Astrocyte of the spinal cord (primary cell): ENCODE measurements at regions not wholly inside any gene's neighbourhood (a gene's known extent, or its start where the extent isn't known, plus 50 kb on each side); places are given as distances from the start of the nearest gene placed in this dataset.

Source experiments
- DNase-seq: peaks from one replicate; pipeline ENCODE4 v3.0.0; 2011; ENCODE audit warnings: low read depth, low spot score
- H3K4me3 ChIP-seq: 2 replicates; pipeline ENCODE4 v1.5.1; 2011; ENCODE audit warnings: low read depth, mild to moderate bottlenecking, low read length, moderate library complexity
- CTCF ChIP-seq: IDR thresholded peaks from 2 replicates; pipeline ENCODE4 v1.5.1; 2012; ENCODE audit warnings: low read depth, mild to moderate bottlenecking, low read length, inconsistent platforms
- in situ Hi-C: cut with HindIII; loops from 2 replicates; pipeline ENCODE4 v1.10.0; 2017; ENCODE audit warnings: low sequenced_read_pairs

- DNase-seq, result no peak
- in situ Hi-C loops, result no loop called here
- no peak for TF ChIP-seq CTCF
- H3K4me3 ChIP-seq, result no peak overlapping the region
Measured at GRCh38 chr9:22997923-22998322, 551.3 kb downstream of the DMRTA1 start.

GRCh38 chr9:23005156-23005555, 558.5 kb downstream of the DMRTA1 start:
- peak; percentile 24 for DNase-seq
- in situ Hi-C loops, result no loop called here
- no peak for TF ChIP-seq CTCF
- H3K4me3 ChIP-seq, result no peak overlapping the region

- in situ Hi-C loops, result no loop called here
- no peak for TF ChIP-seq CTCF
- DNase-seq, result no peak
- no peak overlapping the region for H3K4me3 ChIP-seq
Measured at GRCh38 chr9:23006127-23006526, 559.5 kb downstream of the DMRTA1 start.

GRCh38 chr9:23011669-23012068, 565.0 kb downstream of the DMRTA1 start:
- TF ChIP-seq CTCF, result no peak
- in situ Hi-C loops, result no loop called here
- peak; percentile 26 for DNase-seq
- H3K4me3 ChIP-seq, result no peak overlapping the region

GRCh38 chr9:23015557-23015956, 568.9 kb downstream of the DMRTA1 start:
- in situ Hi-C loops, result no loop called here
- TF ChIP-seq CTCF, result no peak
- no peak overlapping the region for H3K4me3 ChIP-seq
- no peak for DNase-seq

- no peak for TF ChIP-seq CTCF
- no peak for DNase-seq
- no peak overlapping the region for H3K4me3 ChIP-seq
- in situ Hi-C loops, result no loop called here
Measured at GRCh38 chr9:23036416-23036815, 589.8 kb downstream of the DMRTA1 start.

GRCh38 chr9:23039402-23039801, 592.8 kb downstream of the DMRTA1 start:
- in situ Hi-C loops, result no loop called here
- DNase-seq, result no peak
- H3K4me3 ChIP-seq, result no peak overlapping the region
- TF ChIP-seq CTCF, result no peak
